ENCODE measurements at regions not wholly inside any gene's neighbourhood (a gene's known extent, or its start where the extent isn't known, plus 50 kb on each side); places are given as distances from the start of the nearest gene placed in this dataset.

- H3K9me3 Mint-ChIP-seq, result no peaks in the 10 kb centered on the region
- H3K4me1 Mint-ChIP-seq, result no peaks in the 10 kb centered on the region
- no peaks in the 10 kb centered on the region for H3K36me3 Mint-ChIP-seq
- no peak overlapping the region for H3K27ac Mint-ChIP-seq
- no peak for DNase-seq
- no peaks in the 10 kb centered on the region for H3K27me3 Mint-ChIP-seq (ENCODE audit: low read depth in 3 of 3)
- no peak overlapping the region for H3K4me3 Mint-ChIP-seq
Observed at GRCh38 chr9:109974143-109974917, 194.3 kb downstream of the PALM2AKAP2 start.

- Mint-ChIP-seq H3K4me3 (no peak overlapping the region), H3K27ac (no peak overlapping the region), H3K4me1 (no peaks in the 10 kb centered on the region), H3K27me3 (ENCODE audit: low read depth in 3 of 3) (no peaks in the 10 kb centered on the region), H3K36me3 (no peaks in the 10 kb centered on the region), H3K9me3 (no peaks in the 10 kb centered on the region)
- no peak for DNase-seq
Observed at GRCh38 chr9:109974918-109975276, 194.9 kb downstream of the PALM2AKAP2 start.

GRCh38 chr9:109975574-109976295 is 195.7 kb downstream of the PALM2AKAP2 start:
- no peak for DNase-seq
- no peak overlapping the region for H3K27ac Mint-ChIP-seq
- no peaks in the 10 kb centered on the region for H3K36me3 Mint-ChIP-seq
- no peaks in the 10 kb centered on the region for H3K4me1 Mint-ChIP-seq
- no peak overlapping the region for H3K4me3 Mint-ChIP-seq
- no peaks in the 10 kb centered on the region for H3K27me3 Mint-ChIP-seq (ENCODE audit: low read depth in 3 of 3)
- no peaks in the 10 kb centered on the region for H3K9me3 Mint-ChIP-seq

- no peaks in the 10 kb centered on the region for H3K36me3 Mint-ChIP-seq
- H3K9me3 Mint-ChIP-seq, result peaks cover 0 to 2% (median 0%) of the 10 kb centered on the region in 6 donors
- no peak overlapping the region for H3K27ac Mint-ChIP-seq
- no peaks in the 10 kb centered on the region for H3K27me3 Mint-ChIP-seq (ENCODE audit: low read depth in 3 of 3)
- H3K4me1 Mint-ChIP-seq, result no peaks in the 10 kb centered on the region
- DNase-seq, result no peak
- H3K4me3 Mint-ChIP-seq, result no peak overlapping the region
Observed at GRCh38 chr9:109976303-109976702, 196.3 kb downstream of the PALM2AKAP2 start.

- Mint-ChIP-seq H3K27me3 (ENCODE audit: low read depth in 3 of 3) (no peaks in the 10 kb centered on the region), H3K27ac (no peak overlapping the region), H3K4me3 (no peak overlapping the region), H3K4me1 (no peaks in the 10 kb centered on the region), H3K36me3 (no peaks in the 10 kb centered on the region), H3K9me3 (peaks cover 0 to 2% (median 0%) of the 10 kb centered on the region in 6 donors)
- DNase-seq, result no peak
Observed at GRCh38 chr9:109977521-109977920, 197.5 kb downstream of the PALM2AKAP2 start.

GRCh38 chr9:109981091-109981490 is 201.1 kb downstream of the PALM2AKAP2 start:
- no peak for DNase-seq
- Mint-ChIP-seq H3K4me1 (no peaks in the 10 kb centered on the region), H3K27ac (no peak overlapping the region), H3K36me3 (no peaks in the 10 kb centered on the region), H3K9me3 (peaks cover 0 to 2% (median 0%) of the 10 kb centered on the region in 6 donors), H3K27me3 (ENCODE audit: low read depth in 3 of 3) (peaks cover 0 to 2% (median 0%) of the 10 kb centered on the region in 3 donors), H3K4me3 (no peak overlapping the region)

GRCh38 chr9:109986521-109986991 is 206.6 kb downstream of the PALM2AKAP2 start:
- Mint-ChIP-seq H3K36me3 (no peaks in the 10 kb centered on the region), H3K4me1 (no peaks in the 10 kb centered on the region), H3K27me3 (ENCODE audit: low read depth in 3 of 3) (peaks cover 0 to 3% (median 2%) of the 10 kb centered on the region in 3 donors), H3K27ac (no peak overlapping the region), H3K9me3 (peaks cover 0 to 2% (median 0%) of the 10 kb centered on the region in 6 donors), H3K4me3 (no peak overlapping the region)
- no peak for DNase-seq

- no peak overlapping the region for H3K27ac Mint-ChIP-seq
- peaks cover 0 to 9% (median 2%) of the 10 kb centered on the region in 3 donors for H3K27me3 Mint-ChIP-seq (ENCODE audit: low read depth in 3 of 3)
- no peak for DNase-seq
- H3K9me3 Mint-ChIP-seq, result peaks cover 0 to 2% (median 0%) of the 10 kb centered on the region in 6 donors
- no peak overlapping the region for H3K4me3 Mint-ChIP-seq
- no peaks in the 10 kb centered on the region for H3K4me1 Mint-ChIP-seq
- no peaks in the 10 kb centered on the region for H3K36me3 Mint-ChIP-seq
Observed at GRCh38 chr9:109989296-109989695, 209.3 kb downstream of the PALM2AKAP2 start.

- H3K27ac Mint-ChIP-seq, result no peak overlapping the region
- no peak overlapping the region for H3K4me3 Mint-ChIP-seq
- H3K27me3 Mint-ChIP-seq (ENCODE audit: low read depth in 3 of 3), result peaks cover 0 to 9% (median 3%) of the 10 kb centered on the region in 3 donors
- no peak for DNase-seq
- H3K9me3 Mint-ChIP-seq, result peaks cover 0 to 2% (median 0%) of the 10 kb centered on the region in 6 donors
- no peaks in the 10 kb centered on the region for H3K36me3 Mint-ChIP-seq
- no peaks in the 10 kb centered on the region for H3K4me1 Mint-ChIP-seq
Observed at GRCh38 chr9:109990541-109990940, 210.5 kb downstream of the PALM2AKAP2 start.

- peaks cover 0 to 2% (median 0%) of the 10 kb centered on the region in 6 donors for H3K9me3 Mint-ChIP-seq
Observed at GRCh38 chr9:109992293-109992692, 212.3 kb downstream of the PALM2AKAP2 start.

GRCh38 chr9:109993250-109993978 is 213.4 kb downstream of the PALM2AKAP2 start:
- Mint-ChIP-seq H3K4me3 (no peak overlapping the region), H3K4me1 (no peaks in the 10 kb centered on the region), H3K27ac (no peak overlapping the region)

More at GRCh38 chr9:109992293-109992692, 212.3 kb downstream of the PALM2AKAP2 start:
- Mint-ChIP-seq H3K4me3 (no peak overlapping the region), H3K4me1 (no peaks in the 10 kb centered on the region), H3K27me3 (ENCODE audit: low read depth in 3 of 3) (peaks cover 0 to 12% (median 3%) of the 10 kb centered on the region in 3 donors), H3K36me3 (no peaks in the 10 kb centered on the region), H3K27ac (no peak overlapping the region)
- no peak for DNase-seq

GRCh38 chr9:109994141-109994540 is 213.8 kb downstream of the C9orf152 start:
- H3K9me3 Mint-ChIP-seq, result peaks cover 0 to 5% (median 0%) of the 10 kb centered on the region in 6 donors
- no peak overlapping the region for H3K4me3 Mint-ChIP-seq
- DNase-seq, result no peak
- H3K4me1 Mint-ChIP-seq, result no peaks in the 10 kb centered on the region
- peaks cover 0 to 12% (median 3%) of the 10 kb centered on the region in 3 donors for H3K27me3 Mint-ChIP-seq (ENCODE audit: low read depth in 3 of 3)
- no peaks in the 10 kb centered on the region for H3K36me3 Mint-ChIP-seq
- H3K27ac Mint-ChIP-seq, result no peak overlapping the region

More at GRCh38 chr9:109993250-109993978, 213.4 kb downstream of the PALM2AKAP2 start:
- no peaks in the 10 kb centered on the region for H3K36me3 Mint-ChIP-seq
- no peak for DNase-seq
- H3K9me3 Mint-ChIP-seq, result peaks cover 0 to 5% (median 0%) of the 10 kb centered on the region in 6 donors
- H3K27me3 Mint-ChIP-seq (ENCODE audit: low read depth in 3 of 3), result peaks cover 0 to 12% (median 3%) of the 10 kb centered on the region in 3 donors

- peaks cover 0 to 6% (median 6%) of the 10 kb centered on the region in 3 donors for H3K27me3 Mint-ChIP-seq (ENCODE audit: low read depth in 3 of 3)
Observed at GRCh38 chr9:109996936-109997580, 210.9 kb downstream of the C9orf152 start.

More at GRCh38 chr9:109996936-109997580, 210.9 kb downstream of the C9orf152 start:
- no peak for DNase-seq
- H3K4me1 Mint-ChIP-seq, result no peaks in the 10 kb centered on the region
- H3K9me3 Mint-ChIP-seq, result peaks cover 0 to 6% (median 0%) of the 10 kb centered on the region in 6 donors
- H3K4me3 Mint-ChIP-seq, result no peak overlapping the region
- H3K36me3 Mint-ChIP-seq, result no peaks in the 10 kb centered on the region
- no peak overlapping the region for H3K27ac Mint-ChIP-seq

Measured in immature natural killer cell (primary cell).